CD4-positive, alpha-beta memory T cell (primary cell): ENCODE measurements at regions not wholly inside any gene's neighbourhood (a gene's known extent, or its start where the extent isn't known, plus 50 kb on each side); places are given as distances from the start of the nearest gene placed in this dataset.

Experiments used
- CTCF ChIA-PET: fragments of 350-600 bp; sonication (Branson Sonifier 250); formaldehyde crosslinking; loops from one replicate; lab custom pipeline; 2021; ENCODE audit warnings: inconsistent platforms; ENCODE audit not compliant: partially characterized antibody; lab: Charles Lee
- POLR2A ChIA-PET: fragments of 350-600 bp; sonication (Branson Sonifier 250); formaldehyde crosslinking; loops from one replicate; lab custom pipeline; 2021; ENCODE audit not compliant: partially characterized antibody; lab: Charles Lee
- DNase-seq, 5 donors: peaks; one replicate each; pipeline versions ENCODE4 v3.0.0 to v3.0.0-alpha.2; 2020 to 2022; ENCODE audit warnings: mixed read lengths in 1 of 5
- H3K27ac ChIP-seq: one replicate; pipeline ENCODE4 v1.7.0; 2013; ENCODE audit warnings: low read depth, low read length
- H3K27me3 ChIP-seq: 2 replicates; pipeline ENCODE4 v1.7.0; 2013; ENCODE audit warnings: mild to moderate bottlenecking, low read length, moderate library complexity; ENCODE audit not compliant: insufficient read depth
- H3K36me3 ChIP-seq: 2 replicates; pipeline ENCODE4 v1.7.0; 2013; ENCODE audit warnings: mild to moderate bottlenecking, low read length, moderate library complexity; ENCODE audit not compliant: insufficient read depth
- H3K4me1 ChIP-seq: 2 replicates; pipeline ENCODE4 v1.7.0; 2013; ENCODE audit warnings: mild to moderate bottlenecking, low read length, moderate library complexity; ENCODE audit not compliant: insufficient read depth
- H3K4me3 ChIP-seq, 2 donors: one replicate each; pipeline ENCODE4 v1.7.0; 2013; ENCODE audit warnings: low read length in 2 of 2, mild to moderate bottlenecking in 1 of 2
- H3K9me3 ChIP-seq, 2 donors: one replicate each; pipeline ENCODE4 v1.7.0; 2013; ENCODE audit warnings: low read length in 2 of 2, control low read depth in 1 of 2; ENCODE audit not compliant: control insufficient read depth in 1 of 2
- H3K27ac Mint-ChIP-seq, 7 donors: one replicate each; pipeline ENCODE4 v1.8.0; 2020 to 2021; ENCODE audit warnings: mixed read lengths in 7 of 7, mild to moderate bottlenecking in 6 of 7, inconsistent platforms in 3 of 7, moderate library complexity in 3 of 7
- H3K27me3 Mint-ChIP-seq, 2 donors: one replicate each; pipeline ENCODE4 v1.8.0; 2020 to 2021; ENCODE audit warnings: mixed read lengths in 2 of 2
- H3K36me3 Mint-ChIP-seq, 2 donors: one replicate each; pipeline ENCODE4 v1.8.0; 2020 to 2021; ENCODE audit warnings: mixed read lengths in 2 of 2, inconsistent platforms in 1 of 2, mild to moderate bottlenecking in 1 of 2
- H3K4me1 Mint-ChIP-seq, 4 donors: one replicate each; pipeline ENCODE4 v1.8.0; 2020 to 2021; ENCODE audit warnings: mixed read lengths in 4 of 4, mild to moderate bottlenecking in 1 of 4
- H3K4me3 Mint-ChIP-seq, 8 donors: one replicate each; pipeline ENCODE4 v1.8.0; 2020 to 2021; ENCODE audit warnings: mixed read lengths in 8 of 8, mild to moderate bottlenecking in 7 of 8, moderate library complexity in 6 of 8, inconsistent platforms in 3 of 8
- H3K9me3 Mint-ChIP-seq, 8 donors: one replicate each; pipeline ENCODE4 v1.8.0; 2020 to 2021; ENCODE audit warnings: mixed read lengths in 8 of 8, mild to moderate bottlenecking in 5 of 8, inconsistent platforms in 3 of 8, moderate library complexity in 1 of 8
- intact Hi-C: fragments of 100-400 bp; cut with micrococcal nuclease; formaldehyde crosslinking; loops from one replicate; pipeline ENCODE4 v1.15.1; 2023

- Mint-ChIP-seq H3K27ac (no peak overlapping the region), H3K27me3 (peaks cover 0 to 2% of the 10 kb centered on the region in 2 donors), H3K4me3 (no peak overlapping the region), H3K9me3 (no peaks in the 10 kb centered on the region), H3K36me3 (no peaks in the 10 kb centered on the region), H3K4me1 (peaks cover 1 to 14% (median 3%) of the 10 kb centered on the region in 4 donors)
- H3K4me3 ChIP-seq: no peak overlapping the region
- POLR2A ChIA-PET: no interaction called here
- H3K27ac ChIP-seq: no peak overlapping the region
- no peaks in the 10 kb centered on the region for H3K36me3 ChIP-seq
- H3K9me3 ChIP-seq: no peaks in the 10 kb centered on the region
- peaks cover 5% of the 10 kb centered on the region for H3K4me1 ChIP-seq
- intact Hi-C loops: no loop called here
- no peak for DNase-seq
- no peaks in the 10 kb centered on the region for H3K27me3 ChIP-seq
- CTCF ChIA-PET: no interaction called here
These were observed 112.4 kb upstream of the EEPD1 start for GRCh38 chr7:36040679-36041078.

GRCh38 chr7:36044101-36044892 lies 108.8 kb upstream of the EEPD1 start:
- H3K27me3 ChIP-seq: no peaks in the 10 kb centered on the region
- H3K4me1 ChIP-seq: no peaks in the 10 kb centered on the region
- DNase-seq: no peak
- no peak overlapping the region for H3K27ac ChIP-seq
- H3K9me3 ChIP-seq: no peaks in the 10 kb centered on the region
- Mint-ChIP-seq H3K27ac (no peak overlapping the region), H3K4me3 (no peak overlapping the region), H3K9me3 (no peaks in the 10 kb centered on the region), H3K27me3 (peaks cover 0 to 1% of the 10 kb centered on the region in 2 donors), H3K36me3 (no peaks in the 10 kb centered on the region), H3K4me1 (peaks cover 0 to 2% (median under 1%) of the 10 kb centered on the region in 4 donors)
- intact Hi-C loops: no loop called here
- no peak overlapping the region for H3K4me3 ChIP-seq
- H3K36me3 ChIP-seq: no peaks in the 10 kb centered on the region
- ChIA-PET CTCF (interaction anchor here (1.1 kb wide), 1 partner anchor 245 kb away, joined by 3 read pairs; no protein-coding TSS in a partner anchor), POLR2A (no interaction called here)

GRCh38 chr7:36045326-36045725 lies 107.7 kb upstream of the EEPD1 start:
- no peaks in the 10 kb centered on the region for H3K27me3 ChIP-seq
- H3K4me3 ChIP-seq: no peak overlapping the region
- Mint-ChIP-seq H3K27me3 (no peaks in the 10 kb centered on the region), H3K4me3 (no peak overlapping the region), H3K36me3 (no peaks in the 10 kb centered on the region), H3K4me1 (no peaks in the 10 kb centered on the region), H3K27ac (no peak overlapping the region), H3K9me3 (no peaks in the 10 kb centered on the region)
- no peaks in the 10 kb centered on the region for H3K36me3 ChIP-seq
- no peaks in the 10 kb centered on the region for H3K4me1 ChIP-seq
- DNase-seq: no peak
- H3K27ac ChIP-seq: no peak overlapping the region
- CTCF ChIA-PET: no interaction called here
- H3K9me3 ChIP-seq: no peaks in the 10 kb centered on the region
- POLR2A ChIA-PET: no interaction called here
- intact Hi-C loops: no loop called here

- no peaks in the 10 kb centered on the region for H3K27me3 Mint-ChIP-seq
These were observed 107.2 kb upstream of the EEPD1 start for GRCh38 chr7:36045830-36046341.

GRCh38 chr7:36047091-36047658 lies 105.9 kb upstream of the EEPD1 start:
- ChIA-PET CTCF (no interaction called here), POLR2A (no interaction called here)
- Mint-ChIP-seq H3K27me3 (no peaks in the 10 kb centered on the region), H3K4me3 (no peak overlapping the region), H3K36me3 (no peaks in the 10 kb centered on the region), H3K27ac (no peak overlapping the region), H3K9me3 (peaks cover 0 to 2% (median 0%) of the 10 kb centered on the region in 8 donors), H3K4me1 (no peaks in the 10 kb centered on the region)
- no peak overlapping the region for H3K4me3 ChIP-seq
- no peak overlapping the region for H3K27ac ChIP-seq
- H3K27me3 ChIP-seq: no peaks in the 10 kb centered on the region
- DNase-seq: no peak
- no peaks in the 10 kb centered on the region for H3K4me1 ChIP-seq
- intact Hi-C loops: no loop called here
- no peaks in the 10 kb centered on the region for H3K36me3 ChIP-seq
- H3K9me3 ChIP-seq: no peaks in the 10 kb centered on the region

More at GRCh38 chr7:36045830-36046341, 107.2 kb upstream of the EEPD1 start:
- Mint-ChIP-seq H3K4me3 (no peak overlapping the region), H3K9me3 (peaks cover 0 to 2% (median 0%) of the 10 kb centered on the region in 8 donors), H3K27ac (no peak overlapping the region), H3K36me3 (no peaks in the 10 kb centered on the region), H3K4me1 (no peaks in the 10 kb centered on the region)
- POLR2A ChIA-PET: interaction anchor here (0.5 kb wide), 1 partner anchor 15 kb away, joined by 3 read pairs; no protein-coding TSS in a partner anchor
- intact Hi-C loops: no loop called here
- no peaks in the 10 kb centered on the region for H3K4me1 ChIP-seq
- DNase-seq: no peak
- no peaks in the 10 kb centered on the region for H3K27me3 ChIP-seq
- H3K36me3 ChIP-seq: no peaks in the 10 kb centered on the region
- CTCF ChIA-PET: no interaction called here
- H3K9me3 ChIP-seq: no peaks in the 10 kb centered on the region
- no peak overlapping the region for H3K4me3 ChIP-seq
- H3K27ac ChIP-seq: no peak overlapping the region

GRCh38 chr7:36048141-36048901 lies 104.7 kb upstream of the EEPD1 start:
- intact Hi-C loops: no loop called here
- no peaks in the 10 kb centered on the region for H3K4me1 Mint-ChIP-seq
- H3K4me3 Mint-ChIP-seq: no peak overlapping the region
- H3K27me3 ChIP-seq: no peaks in the 10 kb centered on the region
- no peak overlapping the region for H3K27ac ChIP-seq
- no peaks in the 10 kb centered on the region for H3K36me3 ChIP-seq
- peaks cover 0 to 2% (median 0%) of the 10 kb centered on the region in 8 donors for H3K9me3 Mint-ChIP-seq
- H3K36me3 Mint-ChIP-seq: no peaks in the 10 kb centered on the region
- POLR2A ChIA-PET: no interaction called here
- no peak overlapping the region for H3K27ac Mint-ChIP-seq
- no peaks in the 10 kb centered on the region for H3K27me3 Mint-ChIP-seq
- no peak for DNase-seq
- H3K4me1 ChIP-seq: no peaks in the 10 kb centered on the region
- H3K4me3 ChIP-seq: no peak overlapping the region
- CTCF ChIA-PET: interaction anchor here (0.7 to 1.6 kb wide), 2 partner anchors 9 to 116 kb away, joined by 3 read pairs; no protein-coding TSS in a partner anchor
- no peaks in the 10 kb centered on the region for H3K9me3 ChIP-seq

- no peak overlapping the region for H3K27ac Mint-ChIP-seq
- ChIA-PET CTCF (interaction anchor here (1.6 kb wide), 1 partner anchor 9 kb away, joined by 3 read pairs; no protein-coding TSS in a partner anchor), POLR2A (no interaction called here)
- no peak overlapping the region for H3K4me3 Mint-ChIP-seq
- no peaks in the 10 kb centered on the region for H3K9me3 ChIP-seq
- no peak overlapping the region for H3K27ac ChIP-seq
- H3K4me3 ChIP-seq: no peak overlapping the region
- no peaks in the 10 kb centered on the region for H3K36me3 ChIP-seq
- intact Hi-C loops: no loop called here
- H3K4me1 ChIP-seq: no peaks in the 10 kb centered on the region
- H3K27me3 Mint-ChIP-seq: no peaks in the 10 kb centered on the region
- H3K4me1 Mint-ChIP-seq: no peaks in the 10 kb centered on the region
- peaks cover 0 to 2% (median 0%) of the 10 kb centered on the region in 8 donors for H3K9me3 Mint-ChIP-seq
- H3K27me3 ChIP-seq: no peaks in the 10 kb centered on the region
- DNase-seq: no peak
- H3K36me3 Mint-ChIP-seq: no peaks in the 10 kb centered on the region
These were observed 104.2 kb upstream of the EEPD1 start for GRCh38 chr7:36048902-36049240.
